Astrocyte of the cerebellum (primary cell): ENCODE measurements at regions not wholly inside any gene's neighbourhood (a gene's known extent, or its start where the extent isn't known, plus 50 kb on each side); places are given as distances from the start of the nearest gene placed in this dataset.

Experiments
- DNase-seq: peaks from one replicate; pipeline ENCODE4 v3.0.0-alpha.2; 2011; ENCODE audit warnings: low read depth
- H3K4me3 ChIP-seq: 2 replicates; pipeline ENCODE4 v1.5.1; 2011; ENCODE audit warnings: mild to moderate bottlenecking, low read depth, low read length, moderate library complexity
- CTCF ChIP-seq: IDR thresholded peaks from 2 replicates; pipeline ENCODE4 v1.5.1; 2012; ENCODE audit warnings: low read length, low read depth, moderate library complexity, mild to moderate bottlenecking; ENCODE audit errors: missing control alignments
- in situ Hi-C: cut with HindIII; loops from 2 replicates; pipeline ENCODE4 v1.10.0; 2017; ENCODE audit warnings: low sequenced_read_pairs

- no peak for DNase-seq
Observed at GRCh38 chr14:105853907-105854599, 327.7 kb downstream of the TMEM121 start.

GRCh38 chr14:105854600-105855245 is 328.3 kb downstream of the TMEM121 start:
- in situ Hi-C loops, result no loop called here
- no peak overlapping the region for H3K4me3 ChIP-seq
- DNase-seq, result no peak
- no peak for TF ChIP-seq CTCF

More at GRCh38 chr14:105853907-105854599, 327.7 kb downstream of the TMEM121 start:
- H3K4me3 ChIP-seq, result no peak overlapping the region
- in situ Hi-C loops, result no loop called here
- no peak for TF ChIP-seq CTCF

GRCh38 chr14:105855246-105855892 is 329.0 kb downstream of the TMEM121 start:
- no peak for DNase-seq
- TF ChIP-seq CTCF, result no peak
- H3K4me3 ChIP-seq, result no peak overlapping the region
- in situ Hi-C loops, result no loop called here

GRCh38 chr14:105855893-105856675 is 329.7 kb downstream of the TMEM121 start:
- no peak for DNase-seq
- no peak overlapping the region for H3K4me3 ChIP-seq
- TF ChIP-seq CTCF, result no peak
- in situ Hi-C loops, result no loop called here

- in situ Hi-C loops, result no loop called here
- no peak for DNase-seq
- H3K4me3 ChIP-seq, result no peak overlapping the region
- no peak for TF ChIP-seq CTCF
Observed at GRCh38 chr14:105856676-105857219, 330.4 kb downstream of the TMEM121 start.

- no peak for DNase-seq
- no peak for TF ChIP-seq CTCF
- H3K4me3 ChIP-seq, result no peak overlapping the region
- in situ Hi-C loops, result no loop called here
Observed at GRCh38 chr14:105857220-105857825, 330.9 kb downstream of the TMEM121 start.
